WTC11 (cell line): ENCODE measurements at regions not wholly inside any gene's neighbourhood (a gene's known extent, or its start where the extent isn't known, plus 50 kb on each side); places are given as distances from the start of the nearest gene placed in this dataset.

Experiments used
- TEAD4 ChIP-seq: sonication (generic); formaldehyde crosslinking; IDR thresholded peaks from 2 replicates; pipeline ENCODE4 v1.8.0; 2022; ENCODE audit warnings: mild to moderate bottlenecking, missing genetic modification reagents
- TF ChIP-seq, protein P1 (sequence below): fragments of 200-600 bp; IDR thresholded peaks from 2 replicates; pipeline ENCODE4 v1.8.0; 2022; ENCODE audit warnings: antibody characterized with exemption
- TF ChIP-seq, protein P2 (sequence below): sonication (generic); formaldehyde crosslinking; IDR thresholded peaks from 2 replicates; pipeline ENCODE4 v1.8.1; 2023; ENCODE audit warnings: mild to moderate bottlenecking, missing genetic modification reagents, moderate library complexity

DNA sequence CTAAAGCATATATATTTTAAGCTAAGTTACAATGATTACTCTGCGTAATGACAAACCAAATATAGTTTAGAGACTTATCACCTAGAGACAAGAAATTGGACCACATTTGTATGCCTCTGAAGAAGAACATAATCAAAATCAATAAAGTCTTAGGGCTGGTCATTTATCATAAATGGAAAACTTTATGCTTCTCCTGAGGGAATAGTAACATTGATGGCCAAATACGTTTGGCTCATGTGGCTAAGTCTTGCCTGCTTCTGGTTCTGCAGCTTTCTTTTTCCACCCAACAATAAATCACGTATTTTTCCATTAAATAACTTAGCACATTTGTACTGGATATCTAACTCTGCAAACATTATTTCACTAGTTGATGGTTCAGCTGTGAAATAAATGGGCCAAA is 458.4 kb downstream of the SLITRK1 start:
- TF ChIP-seq, protein P1, sequence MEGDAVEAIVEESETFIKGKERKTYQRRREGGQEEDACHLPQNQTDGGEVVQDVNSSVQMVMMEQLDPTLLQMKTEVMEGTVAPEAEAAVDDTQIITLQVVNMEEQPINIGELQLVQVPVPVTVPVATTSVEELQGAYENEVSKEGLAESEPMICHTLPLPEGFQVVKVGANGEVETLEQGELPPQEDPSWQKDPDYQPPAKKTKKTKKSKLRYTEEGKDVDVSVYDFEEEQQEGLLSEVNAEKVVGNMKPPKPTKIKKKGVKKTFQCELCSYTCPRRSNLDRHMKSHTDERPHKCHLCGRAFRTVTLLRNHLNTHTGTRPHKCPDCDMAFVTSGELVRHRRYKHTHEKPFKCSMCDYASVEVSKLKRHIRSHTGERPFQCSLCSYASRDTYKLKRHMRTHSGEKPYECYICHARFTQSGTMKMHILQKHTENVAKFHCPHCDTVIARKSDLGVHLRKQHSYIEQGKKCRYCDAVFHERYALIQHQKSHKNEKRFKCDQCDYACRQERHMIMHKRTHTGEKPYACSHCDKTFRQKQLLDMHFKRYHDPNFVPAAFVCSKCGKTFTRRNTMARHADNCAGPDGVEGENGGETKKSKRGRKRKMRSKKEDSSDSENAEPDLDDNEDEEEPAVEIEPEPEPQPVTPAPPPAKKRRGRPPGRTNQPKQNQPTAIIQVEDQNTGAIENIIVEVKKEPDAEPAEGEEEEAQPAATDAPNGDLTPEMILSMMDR, result no peak
- TF ChIP-seq TEAD4, result no peak
- TF ChIP-seq, protein P2, sequence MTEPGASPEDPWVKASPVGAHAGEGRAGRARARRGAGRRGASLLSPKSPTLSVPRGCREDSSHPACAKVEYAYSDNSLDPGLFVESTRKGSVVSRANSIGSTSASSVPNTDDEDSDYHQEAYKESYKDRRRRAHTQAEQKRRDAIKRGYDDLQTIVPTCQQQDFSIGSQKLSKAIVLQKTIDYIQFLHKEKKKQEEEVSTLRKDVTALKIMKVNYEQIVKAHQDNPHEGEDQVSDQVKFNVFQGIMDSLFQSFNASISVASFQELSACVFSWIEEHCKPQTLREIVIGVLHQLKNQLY, result no peak
